GM21390 (cell line): ENCODE measurements at regions not wholly inside any gene's neighbourhood (a gene's known extent, or its start where the extent isn't known, plus 50 kb on each side); places are given as distances from the start of the nearest gene placed in this dataset.
"Not testable (repeated sequence)": the region's sequence is repeated elsewhere in the genome, so short reads cannot be mapped to it uniquely, and the experiment has no call there.

Experiments
- ATAC-seq: cut with Tn5 transposase; IDR thresholded peaks from one replicate; pipeline ENCODE4 v1.9.1; 2021; ENCODE audit not compliant: unreplicated experiment

DNA sequence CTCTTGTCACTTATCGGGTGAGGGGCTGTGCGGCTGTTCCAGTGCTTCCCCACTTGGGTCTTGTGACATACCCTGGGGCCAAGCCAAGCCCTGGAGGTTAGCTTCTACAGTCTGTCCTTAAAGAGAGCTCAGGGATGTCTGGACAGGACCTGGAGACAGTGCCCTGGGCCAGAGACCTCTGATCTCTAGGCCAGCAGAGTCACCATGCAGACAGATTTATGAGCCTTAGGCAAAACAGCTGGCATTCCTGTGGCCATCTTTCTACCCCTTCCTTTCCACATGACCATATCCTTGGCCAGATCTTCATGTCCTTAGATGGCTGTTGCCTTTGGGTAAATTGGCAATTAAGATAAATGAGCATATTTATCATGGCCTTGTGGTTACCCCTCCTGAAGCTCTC, 678.6 kb downstream of the MAFB start:
- ATAC-seq, result no peak

DNA sequence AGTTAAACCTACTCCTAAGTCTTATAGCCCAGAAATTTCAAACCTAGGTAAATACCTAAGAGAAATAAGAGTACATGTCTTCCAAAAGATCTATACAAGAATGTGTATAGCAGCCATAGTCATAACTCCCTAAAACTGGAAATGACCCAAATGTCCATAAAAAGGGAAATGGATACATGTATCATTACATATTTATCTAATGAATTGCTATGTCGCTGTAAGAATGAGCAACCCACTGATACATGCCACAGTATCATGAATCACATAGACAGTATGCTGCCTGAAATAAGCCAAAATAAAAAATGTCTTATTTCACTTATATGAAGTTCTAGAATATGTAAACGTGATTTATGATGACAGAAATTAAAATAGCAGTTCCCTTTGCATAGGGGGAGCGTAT, 679.5 kb downstream of the MAFB start:
- ATAC-seq, result no peak

DNA sequence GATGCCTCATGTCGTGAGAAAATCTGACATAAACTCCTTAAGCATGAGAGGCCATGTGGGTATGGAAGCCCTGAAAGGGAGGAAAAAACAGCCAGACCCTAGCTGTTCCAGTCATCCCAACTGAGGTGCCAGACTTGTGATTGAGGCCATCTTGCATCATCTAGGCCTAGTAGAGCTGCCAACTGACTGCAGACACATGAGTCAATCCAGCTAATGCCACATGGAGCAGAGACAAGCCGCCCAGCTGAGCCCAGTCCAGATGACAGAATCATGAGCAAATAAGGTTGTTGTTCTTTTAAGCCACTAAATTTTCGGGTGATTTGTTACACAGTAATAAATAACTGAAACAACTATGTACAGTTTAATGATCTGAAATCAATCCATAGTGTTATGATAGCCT, 680.9 kb downstream of the MAFB start:
- ATAC-seq, result no peak

DNA sequence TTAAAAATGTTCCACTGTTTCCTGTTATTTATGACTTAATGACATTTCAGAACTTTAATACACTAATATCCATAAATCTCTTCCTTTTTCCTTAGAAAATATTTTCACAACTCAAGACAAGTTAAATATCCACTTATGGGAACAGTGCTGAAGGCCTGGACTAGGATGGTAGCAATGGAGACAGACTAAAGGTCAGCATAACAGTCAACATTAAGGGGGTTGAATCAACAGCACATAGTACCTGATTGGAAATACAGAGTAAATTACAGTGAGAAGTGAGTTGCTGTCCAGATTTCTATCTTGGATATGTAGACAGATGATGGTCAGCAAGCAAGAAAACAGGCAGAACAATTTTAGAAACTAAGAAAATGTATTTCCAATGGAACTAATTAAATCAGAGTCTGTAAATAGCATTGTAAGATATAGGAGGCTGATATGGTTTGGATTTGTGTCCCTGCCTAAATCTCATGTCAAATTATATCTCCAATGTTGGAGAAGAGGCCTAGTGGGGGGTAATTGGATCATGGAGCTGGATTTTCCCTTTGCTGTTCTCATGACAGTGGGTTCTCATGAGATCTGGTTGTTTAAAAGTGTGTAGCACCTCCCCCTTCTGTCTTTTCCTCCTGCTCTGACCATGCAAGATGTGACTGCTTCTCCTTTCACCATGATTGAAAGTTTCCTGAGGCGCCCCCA, 682.7 kb downstream of the MAFB start:
- no peak for ATAC-seq

DNA sequence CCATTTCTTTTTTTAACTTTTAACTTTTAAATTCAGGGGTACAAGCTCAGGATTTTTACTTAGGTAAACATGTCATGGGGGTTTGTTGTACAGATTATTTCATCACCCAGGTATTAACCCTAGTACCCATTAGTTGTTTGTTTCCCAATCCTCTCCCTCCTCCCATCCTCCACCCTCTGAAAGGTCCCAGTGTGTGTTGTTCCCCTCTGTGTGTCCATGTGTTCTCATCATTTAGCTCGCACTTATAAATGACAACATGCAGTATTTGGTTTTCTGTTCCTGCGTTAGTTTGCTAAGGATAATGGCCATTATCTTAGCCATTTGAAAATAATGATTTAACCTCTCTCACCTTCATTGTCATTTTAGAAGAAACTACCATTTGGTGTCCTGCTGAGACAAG, 684.9 kb downstream of the MAFB start:
- not testable (repeated sequence) for ATAC-seq

DNA sequence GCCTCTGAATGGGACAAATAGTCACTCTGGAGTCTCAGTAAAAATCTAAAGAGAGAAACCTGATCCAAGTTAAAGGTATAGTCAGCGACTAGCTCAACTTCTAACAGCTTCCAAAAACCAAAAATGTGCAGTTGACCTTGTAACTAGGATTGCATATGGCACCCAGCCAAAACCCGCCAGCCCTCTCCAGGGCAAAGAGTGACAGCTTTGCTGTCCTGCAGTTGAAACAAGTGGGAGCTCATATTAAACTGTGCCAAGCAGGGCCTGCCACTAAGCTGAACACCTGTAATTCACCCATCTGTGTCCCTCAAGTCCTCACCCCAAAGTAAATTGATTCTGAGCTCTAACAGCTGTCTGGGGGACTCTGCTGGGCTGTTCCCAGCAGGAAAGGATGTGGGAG, 695.3 kb downstream of the MAFB start:
- no peak for ATAC-seq

DNA sequence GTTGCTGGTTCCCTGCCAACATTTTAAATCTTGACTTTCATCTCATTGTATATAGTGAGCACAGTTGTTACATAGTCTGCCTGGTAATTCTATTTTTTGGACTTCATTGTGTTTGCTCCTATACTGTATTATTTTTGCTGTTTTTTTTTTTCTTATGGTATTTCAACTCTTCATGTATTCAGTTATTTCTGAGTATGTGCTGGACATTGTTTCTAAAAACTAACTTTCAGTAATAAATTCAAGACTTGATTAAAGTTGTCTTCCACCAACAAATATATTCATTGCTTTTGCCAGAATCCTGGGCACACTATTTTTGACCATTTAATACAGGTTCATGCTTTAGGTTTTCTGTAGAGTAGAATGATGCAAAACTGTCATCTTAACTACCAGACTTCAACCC, 698.3 kb downstream of the MAFB start:
- ATAC-seq, result no peak

DNA sequence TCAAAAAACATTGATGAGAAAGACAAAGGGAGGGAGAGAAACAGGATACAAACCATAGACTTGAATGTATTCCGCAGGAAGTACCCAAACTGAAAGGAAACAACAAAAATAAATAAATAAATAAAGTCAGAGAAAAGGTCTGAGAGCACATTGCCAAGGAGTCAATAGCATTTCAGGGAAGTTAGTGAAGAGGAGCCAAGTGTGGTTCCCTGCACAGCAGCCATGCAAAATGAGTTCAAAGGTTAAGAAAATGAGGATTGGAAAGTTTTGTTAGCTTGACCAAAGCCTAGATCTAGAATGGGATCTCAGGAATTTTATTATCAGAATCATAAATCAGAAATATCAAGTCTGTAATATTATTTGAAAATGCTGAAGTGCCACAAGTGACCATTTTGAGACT, 700.0 kb downstream of the MAFB start:
- no peak for ATAC-seq

DNA sequence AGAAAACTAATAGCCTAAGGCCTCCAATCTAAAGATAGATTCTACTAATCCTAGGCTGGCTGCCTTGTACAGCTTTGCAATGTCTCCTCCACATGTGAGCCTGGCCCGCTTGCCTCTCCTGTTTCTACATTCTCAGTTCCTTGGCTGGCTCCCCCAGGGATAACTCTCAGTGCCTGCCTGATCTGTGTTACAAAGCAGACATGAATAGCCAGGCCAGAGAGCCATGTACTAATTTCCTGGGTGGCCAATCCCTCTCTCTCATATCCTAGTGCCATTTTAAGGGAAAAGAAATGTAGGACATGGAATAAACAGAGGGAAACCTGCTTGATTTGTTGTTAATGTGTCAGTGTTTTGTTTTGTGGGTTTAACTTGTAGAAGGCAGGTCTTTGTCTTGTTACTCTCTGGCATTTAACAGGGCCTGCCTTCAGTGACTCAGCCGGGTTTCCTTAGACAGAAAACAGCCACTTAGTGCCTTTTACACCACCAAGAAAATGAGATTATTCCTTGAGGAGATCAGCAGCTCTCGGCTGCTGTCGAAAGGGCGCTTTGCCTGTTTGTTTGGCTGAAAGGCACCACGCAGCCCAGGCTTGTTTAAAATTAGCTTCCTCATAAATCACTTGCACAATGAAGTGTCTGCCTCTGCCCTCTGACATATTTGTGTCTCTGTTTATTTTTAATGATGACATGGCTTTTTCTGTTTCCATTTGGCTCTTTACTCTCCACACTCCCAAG, 702.7 kb downstream of the MAFB start:
- no peak for ATAC-seq

DNA sequence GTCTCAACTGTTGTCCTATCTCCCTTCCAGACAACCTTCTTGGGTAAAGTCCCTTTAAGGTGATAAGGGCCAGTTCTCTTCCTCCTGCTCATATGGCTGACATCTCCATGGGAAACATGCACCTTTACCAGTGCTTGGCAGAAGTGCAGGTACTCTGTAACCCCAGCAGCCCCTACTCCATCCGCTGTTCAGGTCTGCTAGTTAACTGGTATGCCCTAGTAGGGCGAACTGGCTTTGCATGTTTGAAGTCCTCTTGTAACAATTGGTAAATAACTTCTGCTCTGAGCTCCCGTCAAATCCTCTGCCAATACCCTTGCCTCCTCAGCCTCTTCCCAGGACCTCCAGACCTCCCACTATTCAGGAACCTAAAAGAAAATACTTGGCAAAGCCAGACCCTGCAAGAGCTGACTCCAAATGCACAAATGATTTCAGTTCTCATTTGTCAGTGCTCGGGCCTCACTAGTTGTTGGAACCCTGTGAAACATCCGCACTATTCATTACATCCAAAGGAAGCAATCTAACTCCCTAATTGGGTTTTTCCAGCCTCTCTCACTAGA, 703.7 kb downstream of the MAFB start:
- no peak for ATAC-seq

DNA sequence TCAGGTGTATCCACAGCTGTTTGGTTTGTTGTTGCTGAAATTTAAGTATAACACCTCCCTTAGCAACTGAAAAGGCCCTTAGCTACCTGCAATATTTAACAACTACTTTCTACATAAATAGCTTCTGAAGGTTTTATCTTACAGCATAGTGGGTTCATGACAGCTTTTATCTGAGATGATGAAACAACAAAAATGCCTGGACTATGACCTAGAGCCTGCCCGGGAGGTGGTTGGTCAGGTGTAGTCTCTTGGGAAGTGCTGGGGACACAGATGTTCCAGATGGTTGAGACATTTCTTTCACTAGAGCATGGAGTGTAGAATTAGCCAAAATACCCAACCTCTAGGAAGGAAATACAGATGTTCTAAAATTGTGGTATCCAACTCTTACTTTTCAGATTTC, 705.4 kb downstream of the MAFB start:
- ATAC-seq, result no peak

DNA sequence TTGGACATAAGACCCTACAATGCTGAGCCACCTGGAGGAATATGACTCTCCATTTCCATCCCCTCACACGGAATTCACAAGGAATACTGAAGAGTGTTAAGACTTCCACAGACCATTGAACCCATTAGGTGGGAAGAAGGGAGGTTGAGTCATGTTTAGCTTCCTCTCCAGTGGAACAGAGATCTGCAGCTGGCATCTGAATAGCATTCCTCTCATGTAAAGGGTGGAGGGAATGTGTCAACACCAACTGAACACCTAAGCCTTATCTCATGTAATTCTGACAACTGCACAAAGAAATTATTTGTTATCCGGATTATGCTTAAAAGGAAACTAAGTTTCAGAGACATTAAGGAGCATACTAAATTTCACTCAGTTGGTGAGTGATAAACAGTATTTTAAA, 705.9 kb downstream of the MAFB start:
- no peak for ATAC-seq

DNA sequence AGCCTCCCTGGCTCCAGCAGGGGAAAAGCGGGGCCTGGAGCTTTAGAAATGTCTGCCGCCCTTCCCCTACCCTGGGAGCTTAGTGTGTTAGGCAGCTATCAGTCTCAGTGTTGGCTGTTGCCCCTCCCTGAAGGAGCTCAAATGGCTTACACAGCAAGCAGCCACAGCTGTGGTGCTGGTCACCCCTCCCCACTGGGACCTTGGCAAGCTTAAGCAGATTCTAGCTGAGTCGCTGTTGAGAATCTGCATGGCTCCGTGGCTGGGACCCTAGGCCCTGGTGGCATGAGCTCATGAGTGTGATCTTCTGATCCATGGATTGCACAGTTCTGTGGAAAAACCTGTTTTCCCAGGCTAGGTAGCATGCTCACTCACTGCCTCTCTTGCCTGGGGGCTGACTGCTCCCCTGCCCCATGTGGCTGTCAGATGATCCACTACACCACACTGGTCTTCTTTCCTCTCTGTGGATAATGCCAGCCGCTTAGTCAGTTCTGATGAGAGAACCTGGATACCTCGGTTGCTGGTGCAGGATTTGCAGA, 714.0 kb downstream of the MAFB start:
- ATAC-seq, result no peak

DNA sequence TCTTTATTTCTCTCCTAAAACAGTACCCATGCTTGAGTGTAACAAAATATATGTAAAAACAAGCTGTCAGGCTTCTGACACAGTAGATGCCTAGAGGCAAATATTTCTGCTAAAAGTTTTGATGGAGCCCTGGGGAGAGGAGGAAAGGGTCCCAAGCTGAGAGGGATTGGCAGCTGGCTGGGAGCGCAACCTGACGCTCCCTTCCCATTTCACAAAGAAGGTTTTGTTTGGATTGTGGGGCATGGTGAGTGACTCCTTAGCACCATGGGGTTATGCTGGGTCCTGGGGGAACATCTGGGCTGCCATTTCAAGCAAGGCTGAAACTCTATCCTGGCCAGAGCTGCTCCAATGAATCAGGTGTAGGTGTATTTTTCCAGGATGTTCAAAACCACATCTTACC, 720.5 kb downstream of the MAFB start:
- ATAC-seq, result no peak

DNA sequence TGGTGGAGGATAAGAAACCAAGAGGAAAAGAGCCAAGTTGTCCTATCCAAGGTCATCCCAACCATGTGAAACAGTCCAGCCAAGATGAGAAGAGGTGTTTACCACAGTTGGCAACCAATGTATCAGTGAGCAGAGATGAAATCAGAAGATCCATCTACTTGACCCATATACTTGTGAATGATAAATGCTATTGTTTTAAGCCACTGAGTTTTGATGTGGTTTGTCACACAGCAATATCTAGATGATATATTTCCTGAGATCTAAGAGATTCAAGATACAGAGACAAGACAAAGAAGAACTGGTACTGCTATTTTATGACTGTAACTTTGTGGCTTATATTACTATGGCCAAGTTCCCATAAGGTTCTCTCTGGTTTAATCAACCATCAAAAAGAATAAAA, 721.2 kb downstream of the MAFB start:
- ATAC-seq, result no peak

DNA sequence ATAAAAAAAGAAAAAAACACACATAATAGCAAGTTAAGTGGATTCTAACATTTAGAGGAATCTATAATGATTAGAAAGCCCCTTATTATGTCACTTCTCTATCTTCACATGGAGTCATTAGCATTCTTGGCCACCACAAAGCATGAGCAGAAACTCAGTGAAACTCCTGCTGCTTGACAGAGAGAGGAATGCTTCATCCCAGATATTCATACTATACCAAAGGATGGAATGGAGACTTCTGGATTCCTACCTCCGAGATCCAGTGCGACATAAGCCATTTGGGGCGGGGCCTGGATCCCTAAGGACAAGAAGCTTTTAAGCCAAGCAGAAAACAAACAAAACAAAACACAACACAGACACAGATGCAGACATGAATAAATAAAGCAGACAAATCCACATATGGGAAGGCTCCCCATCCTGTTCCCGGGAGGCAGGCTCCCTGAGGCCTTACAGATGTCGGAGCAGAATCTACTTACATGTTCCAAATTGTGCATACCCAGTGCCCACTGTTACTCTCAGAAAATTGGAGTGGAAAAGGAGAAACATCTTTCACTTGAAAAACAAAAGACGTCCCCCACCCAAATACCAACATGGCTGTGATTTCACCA, 727.3 kb downstream of the MAFB start:
- no peak for ATAC-seq

DNA sequence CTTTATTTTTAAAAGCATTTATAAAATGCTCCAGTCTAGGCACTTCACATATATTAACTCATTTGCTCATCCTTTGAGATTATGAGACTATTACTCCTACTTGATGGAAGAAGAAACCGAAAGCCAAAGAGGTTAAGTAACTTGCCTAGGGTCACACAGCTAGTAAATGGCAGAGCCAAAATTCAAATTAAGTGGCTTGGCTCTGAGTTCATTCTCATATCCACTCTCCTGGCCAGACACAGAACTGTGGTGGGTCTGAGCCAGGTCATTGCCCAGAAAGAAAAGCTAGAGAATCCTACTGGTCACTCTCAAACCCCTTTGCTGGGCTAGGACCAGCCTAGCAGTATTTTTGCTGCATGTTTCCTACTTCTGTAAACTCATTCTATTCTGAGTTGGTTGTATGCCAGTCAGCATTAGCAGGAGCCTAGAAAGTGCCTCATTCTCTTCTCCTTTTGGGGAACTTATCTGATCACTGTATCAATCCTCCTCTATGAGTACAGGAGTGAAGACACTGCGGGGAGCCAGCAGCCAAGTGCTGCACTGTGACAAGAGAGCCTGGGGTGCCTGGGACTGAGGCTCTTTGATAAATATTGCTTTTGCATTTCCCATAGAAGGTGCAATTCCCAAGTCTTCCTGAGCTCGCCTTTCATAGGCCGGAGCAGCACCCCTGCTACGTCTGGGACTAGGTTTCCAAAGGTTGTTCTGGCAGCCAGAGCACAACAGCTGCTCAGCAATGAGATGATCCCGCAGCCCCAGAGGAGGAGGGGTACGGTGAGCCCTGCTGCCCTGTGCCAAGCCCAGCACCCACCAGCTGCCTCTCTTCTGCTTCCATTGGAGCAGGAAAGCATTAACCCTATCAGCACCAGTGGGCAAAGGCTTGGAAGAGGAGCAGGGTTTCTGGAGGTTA, 728.3 kb downstream of the MAFB start:
- ATAC-seq, result no peak

DNA sequence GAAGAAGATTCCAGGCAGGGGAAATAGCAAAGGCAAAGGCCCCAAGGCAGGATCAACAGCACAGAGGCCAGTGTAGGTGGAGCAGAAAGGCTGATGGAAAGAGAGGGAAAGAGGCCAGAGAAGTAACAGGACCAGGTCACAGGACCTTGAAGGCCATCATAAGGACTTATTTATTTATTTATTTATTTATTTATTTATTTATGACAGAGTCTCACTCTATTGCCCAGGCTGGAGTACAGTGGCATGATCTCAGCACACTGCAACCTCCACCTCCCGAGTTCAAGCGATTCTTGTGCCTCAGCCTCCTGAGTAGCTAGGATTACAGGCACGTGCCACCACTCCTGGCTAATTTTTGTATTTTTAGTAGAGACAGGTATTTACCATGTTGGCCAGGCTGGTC, 731.1 kb downstream of the MAFB start:
- ATAC-seq, result not testable (repeated sequence)

DNA sequence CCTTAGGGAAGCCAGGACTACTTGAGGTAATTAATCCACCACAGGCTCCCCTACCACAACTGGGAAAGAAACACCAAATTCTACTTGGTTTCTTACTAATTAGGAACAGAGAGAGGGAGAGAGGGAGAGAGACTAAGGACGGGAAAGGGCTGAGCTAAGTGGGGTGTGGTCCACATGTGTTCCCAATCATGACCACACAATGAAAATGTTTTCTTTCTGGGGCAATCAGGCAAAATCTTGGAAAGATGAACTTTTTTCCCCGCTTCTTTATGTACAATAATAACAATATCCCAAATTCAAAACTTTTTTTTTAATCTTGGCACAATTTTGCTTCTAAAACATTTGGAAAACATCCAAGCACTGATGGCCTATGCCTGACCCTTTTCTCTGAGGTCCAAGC, 734.4 kb downstream of the MAFB start:
- no peak for ATAC-seq

DNA sequence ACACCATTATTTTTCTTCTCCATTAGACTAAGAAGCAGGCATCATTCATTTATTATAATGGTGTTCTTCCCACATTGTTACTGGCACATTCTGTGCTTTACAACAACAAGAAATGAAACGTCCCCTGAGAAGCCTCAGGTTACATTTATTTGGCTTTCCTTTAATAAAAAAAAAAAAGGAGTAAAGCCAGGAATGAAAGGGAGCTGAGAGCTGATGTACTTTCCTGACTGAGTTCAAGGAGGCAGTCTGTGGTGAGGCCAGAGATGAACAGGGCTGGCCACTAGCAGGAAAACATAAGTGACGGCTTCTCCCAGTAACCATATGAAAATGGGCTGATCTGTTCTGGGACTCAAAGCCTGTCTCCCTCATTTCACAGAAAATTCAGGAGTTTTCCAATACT, 742.1 kb downstream of the MAFB start:
- ATAC-seq, result no peak
